Vagina (tissue), 2 donors: ENCODE measurements at regions not wholly inside any gene's neighbourhood (a gene's known extent, or its start where the extent isn't known, plus 50 kb on each side); places are given as distances from the start of the nearest gene placed in this dataset.

Experiments used
- POLR2AphosphoS5 ChIP-seq, 2 donors: sonication (generic); formaldehyde crosslinking; IDR thresholded peaks; one replicate each; pipeline ENCODE4 v1.9.0; 2017; ENCODE audit warnings: antibody characterized with exemption in 2 of 2, mild to moderate bottlenecking in 2 of 2, low read depth in 1 of 2; ENCODE audit not compliant: insufficient read depth in 1 of 2
- TF ChIP-seq, protein P1 (sequence below), 3 experiments: fragments of 450-650 bp in 2 of 3; fragments of 200-600 bp in 1 of 3; sonication (generic) in 1 of 3; IDR thresholded peaks; one replicate each; pipeline ENCODE4 v1.5.1; 2017 to 2019; ENCODE audit warnings: antibody characterized with exemption in 3 of 3, mild to moderate bottlenecking in 2 of 3, moderate library complexity in 2 of 3

DNA sequence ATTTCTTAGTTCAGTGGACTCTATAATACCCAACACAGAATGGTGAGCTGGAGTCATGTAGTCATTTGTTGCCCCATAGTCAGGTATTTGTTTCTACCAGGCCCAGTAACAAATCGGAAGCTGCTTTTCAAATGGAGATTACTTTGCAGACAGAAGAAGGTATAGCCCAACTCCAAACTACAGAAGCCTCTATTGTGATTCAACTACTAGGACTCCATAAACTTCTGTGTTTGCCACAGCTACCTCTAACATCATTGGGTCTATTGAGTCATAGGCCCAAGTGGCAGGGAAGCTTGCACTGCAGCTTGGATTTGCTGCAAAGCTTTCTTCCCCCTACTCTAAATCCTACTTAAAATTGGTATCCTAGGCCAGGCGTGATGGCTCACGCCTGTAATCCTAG, 148.8 kb upstream of the STK26 start:
- TF ChIP-seq, protein P1, sequence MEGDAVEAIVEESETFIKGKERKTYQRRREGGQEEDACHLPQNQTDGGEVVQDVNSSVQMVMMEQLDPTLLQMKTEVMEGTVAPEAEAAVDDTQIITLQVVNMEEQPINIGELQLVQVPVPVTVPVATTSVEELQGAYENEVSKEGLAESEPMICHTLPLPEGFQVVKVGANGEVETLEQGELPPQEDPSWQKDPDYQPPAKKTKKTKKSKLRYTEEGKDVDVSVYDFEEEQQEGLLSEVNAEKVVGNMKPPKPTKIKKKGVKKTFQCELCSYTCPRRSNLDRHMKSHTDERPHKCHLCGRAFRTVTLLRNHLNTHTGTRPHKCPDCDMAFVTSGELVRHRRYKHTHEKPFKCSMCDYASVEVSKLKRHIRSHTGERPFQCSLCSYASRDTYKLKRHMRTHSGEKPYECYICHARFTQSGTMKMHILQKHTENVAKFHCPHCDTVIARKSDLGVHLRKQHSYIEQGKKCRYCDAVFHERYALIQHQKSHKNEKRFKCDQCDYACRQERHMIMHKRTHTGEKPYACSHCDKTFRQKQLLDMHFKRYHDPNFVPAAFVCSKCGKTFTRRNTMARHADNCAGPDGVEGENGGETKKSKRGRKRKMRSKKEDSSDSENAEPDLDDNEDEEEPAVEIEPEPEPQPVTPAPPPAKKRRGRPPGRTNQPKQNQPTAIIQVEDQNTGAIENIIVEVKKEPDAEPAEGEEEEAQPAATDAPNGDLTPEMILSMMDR (IDR thresholded peaks at IDR 0.05), result no peak
- no peak for TF ChIP-seq POLR2AphosphoS5 (IDR thresholded peaks at IDR 0.05; ENCODE audit: insufficient read depth in 1 of 2, low read depth in 1 of 2)
